Retina (tissue), 1 donor: ENCODE measurements at regions not wholly inside any gene's neighbourhood (a gene's known extent, or its start where the extent isn't known, plus 50 kb on each side); places are given as distances from the start of the nearest gene placed in this dataset.
"Not testable (repeated sequence)": the region's sequence is repeated elsewhere in the genome, so short reads cannot be mapped to it uniquely, and the experiment has no call there.

Experiments used
- DNase-seq: peaks from one replicate; pipeline ENCODE4 v3.0.0-alpha.2; 2016

DNA sequence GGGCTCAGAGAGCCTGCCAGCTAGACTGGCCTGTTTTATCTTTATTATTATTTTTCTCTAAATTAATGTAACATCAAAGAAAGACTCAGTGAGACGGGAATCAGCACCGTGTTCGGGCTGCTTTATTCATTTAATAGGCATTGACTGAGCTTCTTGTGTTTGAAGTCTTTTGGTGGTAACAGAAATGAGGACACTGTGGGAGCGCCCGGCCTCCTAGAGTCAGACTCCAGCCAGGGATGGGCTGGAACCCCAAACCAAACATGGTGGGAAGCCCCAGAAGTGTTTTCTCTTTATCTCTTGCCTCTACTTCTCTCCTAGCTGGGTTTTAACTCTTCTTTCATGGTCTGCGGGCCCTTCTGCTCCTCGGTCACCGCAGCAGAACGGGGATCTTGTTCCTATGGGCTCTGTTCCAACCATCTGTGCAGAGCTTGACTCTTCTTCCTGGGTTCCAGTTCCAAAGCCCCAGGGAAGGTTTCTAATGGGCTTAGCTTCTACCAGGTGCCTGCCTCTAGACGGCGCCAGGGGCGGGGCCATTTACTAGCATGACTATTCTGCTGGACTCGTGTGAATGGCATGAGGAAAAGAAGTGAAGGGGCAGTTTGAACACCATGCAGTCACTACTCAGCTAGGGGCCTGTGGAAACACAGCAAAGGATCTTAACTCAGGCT, 123.8 kb downstream of the FGF18 start:
- DNase-seq: no peak

DNA sequence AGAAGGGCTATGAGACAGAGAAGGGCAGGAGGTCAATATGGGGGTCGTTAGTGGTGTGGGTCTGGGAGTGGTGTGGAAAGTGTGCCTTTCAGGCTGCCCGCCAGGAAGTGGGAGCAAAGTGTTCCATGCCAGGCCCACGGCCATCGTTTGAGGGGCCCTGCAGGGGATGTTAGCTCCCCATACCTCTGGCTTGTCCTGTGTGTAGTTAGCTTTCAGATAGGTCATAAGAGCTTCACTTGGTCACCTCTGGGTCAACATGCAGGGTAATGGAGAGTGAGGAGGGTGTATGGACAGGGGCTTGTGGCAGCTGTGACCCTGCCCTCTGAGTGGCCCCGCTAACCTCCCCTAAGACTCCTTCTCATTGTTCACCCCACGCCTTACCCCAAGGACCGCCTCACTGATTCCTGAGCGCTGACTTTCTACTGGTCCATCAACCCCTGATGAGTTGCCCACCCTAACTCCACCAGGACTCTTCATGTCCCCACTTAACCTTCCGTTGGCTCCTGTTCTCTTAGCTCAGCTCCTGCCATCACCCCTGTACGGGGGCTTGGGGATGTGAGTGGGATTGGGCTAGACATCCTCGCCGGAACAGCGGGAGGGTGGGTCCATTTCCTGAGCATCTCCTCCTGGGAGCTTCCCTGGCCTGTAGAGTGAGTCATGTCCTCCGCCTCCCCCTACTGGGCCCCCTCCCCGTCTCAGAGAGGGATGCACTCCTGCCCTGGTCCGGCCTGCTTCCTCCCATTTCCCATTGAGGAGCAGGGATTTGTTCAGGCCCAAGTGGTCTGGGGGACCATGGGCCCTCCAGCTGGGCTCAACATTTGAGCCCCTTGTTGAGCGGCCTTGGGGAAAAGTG, 125.7 kb downstream of the FGF18 start:
- DNase-seq: no peak

DNA sequence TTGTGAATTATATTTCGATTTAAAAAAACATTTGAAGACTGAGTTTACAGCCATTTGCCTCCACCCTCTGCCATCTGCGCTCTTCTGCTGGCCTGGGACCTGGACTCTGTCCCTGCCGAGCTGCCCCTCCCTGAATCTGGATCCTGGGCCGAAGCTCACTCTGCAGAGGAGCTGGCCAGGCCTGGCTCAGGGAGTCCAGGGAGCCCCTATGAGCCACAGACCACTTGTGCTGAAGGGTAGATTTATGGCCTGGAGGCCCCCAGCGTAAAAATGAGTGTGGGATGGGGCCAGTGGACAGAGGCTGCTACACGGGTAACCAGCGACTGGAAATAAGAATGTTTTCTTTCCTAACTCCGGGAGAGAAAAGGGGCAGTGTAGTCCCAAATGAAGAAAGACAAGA, 129.8 kb downstream of the FGF18 start:
- DNase-seq: no peak

DNA sequence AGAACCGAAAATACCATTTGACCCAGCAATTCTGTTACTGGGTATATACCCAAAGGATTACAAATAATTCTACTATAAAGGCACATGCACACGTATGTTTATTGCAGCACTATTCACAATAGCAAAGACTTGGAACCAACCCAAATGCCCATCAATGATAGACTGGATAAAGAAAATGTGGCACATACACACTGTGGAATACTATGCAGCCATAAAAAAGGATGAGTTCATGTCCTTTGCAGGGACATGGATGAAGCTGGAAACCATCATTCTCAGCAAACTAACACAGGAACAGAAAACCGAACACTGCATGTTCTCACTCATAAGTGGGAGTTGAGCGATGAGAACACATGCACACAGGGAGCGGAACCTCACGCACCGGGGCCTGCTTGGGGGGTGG, 134.4 kb downstream of the FGF18 start:
- not testable (repeated sequence) for DNase-seq

DNA sequence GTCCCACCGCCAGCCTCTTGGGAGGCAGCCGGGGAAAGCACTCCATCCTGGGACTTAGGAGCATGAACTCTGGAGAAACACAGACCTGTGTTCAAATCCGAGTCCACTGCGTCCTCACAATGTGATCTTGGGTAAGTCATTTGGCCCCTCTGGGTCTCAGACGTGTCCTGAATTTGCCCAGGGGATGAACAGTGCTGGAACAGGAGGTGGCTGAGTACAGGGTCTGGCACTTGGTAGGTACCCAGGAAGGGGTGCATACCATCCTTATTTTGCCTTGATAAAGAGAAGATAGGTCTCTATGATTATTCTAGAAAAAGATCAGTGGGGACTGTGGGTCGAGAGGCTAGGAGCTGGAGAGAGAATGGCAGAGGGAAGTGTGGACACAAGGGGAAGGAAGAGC, 135.7 kb downstream of the FGF18 start:
- DNase-seq: no peak

DNA sequence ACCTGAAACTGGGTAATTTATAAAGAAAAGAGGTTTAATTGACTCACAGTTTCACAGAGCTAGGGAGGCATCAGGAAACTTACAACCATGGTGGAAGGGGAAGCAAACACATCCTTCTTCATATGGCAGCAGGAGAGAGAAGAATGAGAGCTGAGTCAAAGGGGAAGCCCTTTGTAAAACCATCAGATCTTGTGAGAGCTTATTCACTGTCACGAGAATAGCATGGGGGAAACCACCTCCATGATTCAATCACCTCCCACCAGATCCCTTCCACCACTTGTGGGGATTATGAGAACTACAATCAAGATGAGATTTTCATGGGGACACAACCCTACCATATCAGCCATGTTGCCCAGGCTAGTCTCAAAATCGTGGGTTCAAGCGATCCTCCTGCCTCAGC, 143.4 kb downstream of the FGF18 start:
- DNase-seq: no peak

DNA sequence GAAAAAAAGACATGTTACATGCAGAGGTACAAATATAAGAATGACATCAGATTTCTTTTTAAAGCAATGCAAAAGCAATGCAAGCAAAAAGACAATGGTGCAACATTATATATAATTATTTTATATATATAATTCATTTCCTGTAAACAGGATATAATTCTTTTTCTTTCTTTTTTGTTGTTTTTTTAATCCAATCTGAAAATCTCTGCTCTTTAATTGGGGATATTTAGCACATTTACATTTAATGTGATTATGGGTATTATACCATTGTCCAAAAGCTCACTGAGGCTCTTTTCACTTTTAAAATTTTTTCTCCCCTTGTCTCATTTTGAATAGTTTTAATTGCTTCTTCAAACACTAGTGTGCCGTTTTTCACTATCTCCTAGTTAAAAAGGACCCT, 148.9 kb downstream of the FGF18 start:
- no peak for DNase-seq

DNA sequence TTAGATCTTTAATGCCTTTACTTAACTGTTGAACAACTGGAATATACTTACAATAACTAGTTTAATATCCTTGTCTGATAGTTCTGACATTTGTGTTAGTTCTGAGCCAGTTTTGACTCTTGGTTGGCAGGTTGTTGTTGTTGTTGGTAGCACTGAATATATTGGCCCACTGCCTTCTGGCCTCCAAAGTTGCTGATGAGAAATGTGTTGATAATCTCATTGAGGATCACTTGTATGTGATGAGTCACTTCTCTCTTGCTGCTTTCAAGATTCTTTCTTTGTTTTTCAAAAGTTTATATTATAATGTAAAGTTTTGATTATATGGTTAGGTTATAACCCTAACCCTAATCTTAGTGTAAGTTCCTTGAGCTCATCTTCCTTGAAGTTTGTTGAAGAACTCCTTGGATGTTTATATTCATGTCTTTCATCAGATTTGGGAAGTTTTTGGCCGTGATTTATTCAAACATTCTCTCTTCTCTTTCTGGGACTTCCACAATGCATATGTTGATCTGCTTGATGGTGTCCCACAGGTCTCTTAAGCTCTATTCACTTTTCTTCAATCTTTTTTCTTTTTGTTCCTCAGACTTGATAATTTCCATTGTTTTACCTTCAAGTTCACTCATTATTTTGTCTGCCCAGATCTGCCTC, 149.7 kb downstream of the FGF18 start:
- DNase-seq: no peak

DNA sequence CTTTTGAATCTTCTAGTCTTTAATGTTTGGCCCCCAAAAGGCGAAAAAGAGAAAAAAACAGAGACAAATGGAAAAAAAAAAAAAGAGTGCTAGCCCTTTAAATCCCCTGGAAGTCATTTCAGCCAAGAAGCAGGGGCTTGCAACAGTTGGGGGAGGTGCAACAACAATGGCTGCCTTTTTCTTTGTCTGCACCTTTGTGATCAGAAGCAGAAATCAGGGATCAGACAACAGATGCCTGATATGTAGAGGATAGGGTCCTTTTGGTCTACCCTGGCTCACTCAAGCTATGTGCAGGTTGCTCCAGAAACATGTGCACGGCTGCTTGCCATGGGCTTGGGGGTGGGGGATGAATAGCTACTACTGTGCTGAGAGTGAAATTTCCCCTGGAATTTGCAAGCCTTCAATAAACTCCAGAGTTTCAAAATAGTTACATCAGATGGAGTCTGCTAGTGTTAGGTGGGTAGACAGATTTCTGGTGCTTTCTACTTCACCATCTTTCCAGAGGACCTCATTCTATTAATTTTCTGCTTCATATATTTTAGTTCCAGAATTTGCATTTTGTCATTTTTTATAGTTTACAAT, 150.9 kb downstream of the FGF18 start:
- DNase-seq: no peak

DNA sequence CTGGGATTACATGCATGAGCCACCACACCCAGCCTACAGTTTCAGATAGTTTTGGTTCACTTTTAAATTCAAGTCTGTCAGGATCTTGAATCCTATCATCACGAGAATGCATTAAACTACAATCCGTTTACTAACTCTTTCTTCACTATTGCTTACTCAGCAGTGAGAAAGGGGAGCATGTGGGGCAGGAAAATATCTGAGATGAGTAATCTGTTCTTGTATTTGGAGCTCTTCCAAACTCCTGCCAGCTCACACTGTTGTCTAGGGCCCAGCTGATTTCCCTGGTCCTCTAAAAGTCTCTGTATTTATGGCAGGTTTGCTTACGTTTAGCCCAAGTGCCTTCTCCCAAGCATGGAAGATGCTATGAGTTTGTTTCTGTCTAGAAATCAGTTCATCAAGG, 152.2 kb downstream of the FGF18 start:
- no peak for DNase-seq

DNA sequence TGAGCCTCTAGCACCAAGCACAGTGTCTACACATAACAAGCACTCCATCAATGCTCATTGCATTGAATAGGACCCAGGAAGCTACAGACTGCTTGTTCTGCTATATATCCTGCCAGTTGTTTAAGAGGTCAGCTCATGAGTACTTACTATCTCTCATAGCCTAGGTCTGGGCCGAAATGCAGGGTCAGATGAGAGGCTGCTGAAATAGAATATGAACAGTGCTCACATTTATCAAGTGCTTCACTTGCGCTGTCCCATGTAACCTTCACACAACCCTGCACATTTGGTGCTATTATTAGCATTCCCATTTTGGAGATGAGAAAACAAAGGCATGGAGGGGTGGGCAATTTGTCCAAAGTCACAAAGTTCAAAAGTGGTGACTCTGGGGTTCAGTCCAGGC, 153.6 kb downstream of the FGF18 start:
- DNase-seq: no peak

DNA sequence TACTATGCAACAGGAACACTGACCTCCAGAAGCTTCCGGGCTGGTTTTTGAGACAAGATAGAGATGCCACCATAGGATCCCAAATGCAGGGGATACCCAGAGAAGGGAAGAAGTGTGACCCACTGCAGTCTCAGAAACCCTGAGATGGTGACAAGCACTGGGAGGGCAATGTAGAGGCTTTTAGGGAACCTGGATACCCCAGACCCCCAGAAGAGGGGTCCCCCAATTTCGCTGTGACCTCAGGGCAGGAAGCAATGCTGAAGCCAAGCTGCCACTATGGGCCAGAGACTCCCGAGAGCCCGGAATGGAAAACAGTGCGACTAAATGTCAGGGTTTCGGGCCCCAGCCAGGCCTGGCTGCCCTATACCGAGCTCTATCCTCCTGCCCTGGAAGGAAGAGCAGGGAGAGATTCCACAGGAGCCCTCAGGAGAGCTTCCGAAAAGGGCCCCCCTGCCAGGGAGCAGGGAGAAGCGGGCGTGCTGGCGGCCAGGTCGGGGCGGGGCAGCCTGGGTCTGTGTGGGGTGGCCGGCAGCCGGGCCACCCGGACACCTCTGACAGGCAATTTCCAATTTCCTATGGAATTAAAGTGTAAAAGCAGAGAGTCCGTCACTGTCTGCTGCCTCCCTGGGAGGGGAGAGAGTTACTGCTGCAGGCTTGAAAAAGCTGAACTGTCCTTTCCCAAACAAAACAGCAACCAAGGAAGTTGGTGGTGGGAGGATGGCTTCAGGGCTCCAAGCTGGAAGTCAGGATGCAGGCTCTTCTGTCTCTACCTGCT, 154.2 kb downstream of the FGF18 start:
- no peak for DNase-seq

DNA sequence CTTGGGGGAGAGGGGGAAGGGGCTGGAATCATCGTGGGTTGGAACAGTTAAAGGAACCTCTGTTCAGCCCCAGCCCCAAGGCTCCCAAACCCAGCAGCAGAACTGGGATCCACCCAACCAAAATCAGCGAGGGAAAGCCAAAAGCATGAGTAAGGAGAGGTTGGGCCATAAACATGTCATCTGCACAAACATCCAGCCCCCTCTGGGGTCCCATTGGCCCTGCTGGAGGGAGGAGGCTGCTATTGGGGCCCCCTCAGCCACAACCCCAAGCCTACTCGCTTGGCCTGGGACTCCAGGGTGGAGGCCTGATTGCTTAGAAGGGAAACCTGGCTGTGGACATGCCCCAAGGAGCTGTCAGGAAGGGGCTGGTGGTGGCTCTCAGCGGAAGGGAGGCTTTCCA, 154.9 kb downstream of the FGF18 start:
- no peak for DNase-seq

DNA sequence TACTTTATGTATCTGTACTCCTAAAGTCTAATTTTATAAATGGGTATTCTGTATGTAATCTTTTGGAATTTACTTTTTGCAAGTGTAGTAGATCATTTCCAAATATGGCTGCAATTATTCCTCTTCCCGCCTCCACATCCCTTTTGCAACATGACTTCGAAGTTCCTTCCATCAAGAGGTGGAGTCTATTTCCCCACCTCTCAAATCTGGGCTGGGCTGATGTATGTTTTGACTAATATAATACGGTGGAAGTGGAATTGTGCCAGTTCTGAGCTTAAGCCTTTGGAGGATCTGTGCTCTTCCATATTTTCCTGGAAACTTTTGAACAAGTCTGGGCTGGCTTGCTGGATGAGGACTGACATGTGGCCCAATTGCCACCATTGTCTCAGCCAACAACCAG, 155.9 kb downstream of the FGF18 start:
- no peak for DNase-seq

DNA sequence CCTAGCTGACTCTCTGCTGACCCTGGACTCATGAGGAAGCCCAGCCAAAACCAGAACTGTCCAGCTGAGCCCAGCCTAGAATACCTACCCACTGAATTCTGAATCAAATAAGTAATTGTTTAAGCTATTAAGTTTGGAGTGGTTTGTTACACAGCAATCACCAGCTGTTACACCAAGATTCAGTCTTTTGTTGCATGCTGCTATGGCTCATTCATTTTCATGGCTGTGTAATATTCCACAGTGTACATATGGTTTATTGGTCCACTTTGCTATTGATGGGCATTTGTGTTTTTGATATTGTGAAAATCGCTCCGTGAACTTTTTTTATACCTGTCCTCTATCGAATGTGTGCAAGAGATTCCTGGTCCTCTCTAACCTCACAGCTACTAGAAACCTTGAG, 156.4 kb downstream of the FGF18 start:
- DNase-seq: no peak

DNA sequence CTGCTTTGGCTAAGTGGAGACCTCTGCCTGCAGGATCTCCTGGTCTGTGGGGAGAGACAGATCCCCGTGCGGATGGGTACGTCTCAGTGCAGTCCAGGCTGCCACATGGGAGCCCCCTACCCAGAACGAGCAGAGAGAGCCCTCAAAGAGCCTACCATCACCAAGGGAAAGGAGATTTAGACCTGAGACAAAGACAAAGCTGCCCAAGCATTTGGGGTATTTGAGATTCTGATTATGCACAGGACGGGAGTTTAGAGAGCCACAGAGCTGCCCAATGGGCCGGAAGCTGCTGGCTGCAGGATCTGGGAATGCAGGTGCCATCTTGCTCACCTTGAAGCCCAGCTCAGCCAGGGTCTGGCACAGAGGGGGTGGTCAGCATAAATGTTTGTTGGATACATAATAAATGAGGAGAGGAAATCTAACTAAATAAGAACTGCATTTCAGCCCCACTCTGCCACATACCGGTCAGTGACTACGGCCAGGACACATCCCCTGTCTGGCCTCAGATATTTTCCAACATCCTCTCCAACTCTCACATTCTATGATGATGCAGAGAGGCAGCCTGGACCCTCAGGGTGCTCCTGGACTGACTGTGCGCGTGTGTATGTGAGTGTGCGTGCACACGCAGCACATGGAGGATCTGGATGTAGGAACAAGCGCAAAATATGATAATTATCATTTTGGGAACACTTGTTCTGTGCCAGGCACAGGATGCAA, 157.8 kb downstream of the FGF18 start:
- no peak for DNase-seq

DNA sequence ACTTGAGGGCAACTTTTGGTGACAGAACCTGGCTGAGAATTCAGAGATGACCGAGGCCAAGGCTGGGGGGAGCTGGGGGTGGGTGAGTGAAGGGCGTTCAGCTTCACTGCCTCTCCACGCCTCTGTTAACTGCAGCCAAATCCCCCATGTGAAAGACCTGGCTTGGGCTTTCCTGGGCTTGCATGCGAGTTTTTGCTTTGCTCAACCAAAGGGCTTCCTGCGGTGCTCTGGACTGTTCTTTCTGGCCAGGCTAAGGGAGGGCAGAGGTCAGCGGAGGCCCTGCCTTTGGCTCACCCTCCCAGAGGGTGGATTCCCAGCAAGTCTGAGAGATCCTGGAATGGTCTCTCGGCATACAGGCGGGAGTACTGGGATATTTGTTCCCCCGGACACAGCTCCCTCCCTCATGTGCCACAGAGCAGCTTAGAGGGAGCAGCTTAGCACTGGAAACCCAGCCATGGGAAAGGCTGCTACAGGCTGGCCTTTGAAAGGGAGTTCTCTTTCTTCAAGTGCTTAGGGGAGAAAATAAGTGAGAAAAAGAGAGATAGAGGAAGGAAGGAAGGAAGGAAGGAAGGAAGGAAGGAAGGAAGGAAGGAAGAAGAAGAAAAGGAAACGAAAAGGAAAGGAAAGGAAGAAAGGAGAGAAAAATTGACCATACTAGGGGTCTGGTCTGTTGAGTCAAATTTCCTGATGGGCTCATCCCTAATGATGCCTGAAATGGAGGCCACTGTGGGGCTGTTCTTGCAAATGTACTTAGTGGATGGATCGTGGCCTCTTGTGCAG, 158.8 kb downstream of the FGF18 start:
- no peak for DNase-seq

DNA sequence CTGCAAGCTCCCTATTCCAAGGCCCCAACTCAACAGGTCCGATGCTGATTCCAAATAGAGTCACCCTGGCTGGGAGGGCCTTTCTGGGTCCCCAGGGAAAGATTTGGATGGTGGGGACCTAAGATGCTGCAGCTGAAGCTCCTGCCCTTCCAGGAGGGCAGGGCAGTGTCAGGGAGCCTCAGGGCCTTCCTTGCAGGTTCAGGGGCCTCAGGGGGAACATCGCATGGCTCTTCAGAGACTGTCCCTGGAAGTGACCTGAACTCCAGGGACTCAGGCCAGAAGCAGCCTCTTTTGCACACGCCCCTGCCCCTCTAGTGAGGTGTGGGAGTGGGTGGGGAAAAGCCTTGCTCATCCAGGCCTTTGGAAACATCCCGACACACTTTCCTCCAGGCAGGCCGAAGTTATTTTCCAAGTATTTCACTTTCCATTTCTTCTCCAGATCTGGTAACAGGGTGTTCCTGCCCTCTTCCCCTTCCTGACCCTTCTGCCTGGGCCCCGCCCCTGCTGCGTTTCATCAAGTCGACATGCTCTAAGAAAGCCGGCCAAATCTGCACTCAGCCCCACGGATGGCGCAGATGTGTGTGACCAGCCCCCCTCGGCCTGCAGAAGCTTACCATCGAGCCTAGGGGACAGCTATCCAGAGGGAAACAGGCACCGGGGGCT, 159.5 kb downstream of the FGF18 start:
- no peak for DNase-seq

DNA sequence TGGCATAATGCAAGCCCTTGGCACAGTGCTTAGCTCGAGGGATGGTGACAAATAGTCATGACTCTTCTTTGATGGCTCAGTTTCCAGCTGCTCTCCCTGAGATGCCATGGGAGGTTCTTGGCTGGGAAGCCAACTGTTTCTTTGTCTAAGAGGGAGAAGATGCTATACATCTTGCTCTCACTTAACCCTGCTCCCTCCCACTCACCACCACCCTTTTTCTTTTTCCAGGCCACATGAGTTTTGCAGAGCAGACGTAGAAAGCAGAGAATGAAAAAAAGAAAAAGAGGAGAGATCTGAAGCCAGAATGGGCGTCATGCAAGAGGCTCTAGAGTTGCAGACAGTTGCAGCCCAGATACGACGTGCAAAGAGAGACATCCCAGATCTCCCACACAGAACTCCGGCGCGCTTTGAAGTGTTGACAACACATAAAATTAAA, 160.5 kb downstream of the FGF18 start:
- DNase-seq: no peak

DNA sequence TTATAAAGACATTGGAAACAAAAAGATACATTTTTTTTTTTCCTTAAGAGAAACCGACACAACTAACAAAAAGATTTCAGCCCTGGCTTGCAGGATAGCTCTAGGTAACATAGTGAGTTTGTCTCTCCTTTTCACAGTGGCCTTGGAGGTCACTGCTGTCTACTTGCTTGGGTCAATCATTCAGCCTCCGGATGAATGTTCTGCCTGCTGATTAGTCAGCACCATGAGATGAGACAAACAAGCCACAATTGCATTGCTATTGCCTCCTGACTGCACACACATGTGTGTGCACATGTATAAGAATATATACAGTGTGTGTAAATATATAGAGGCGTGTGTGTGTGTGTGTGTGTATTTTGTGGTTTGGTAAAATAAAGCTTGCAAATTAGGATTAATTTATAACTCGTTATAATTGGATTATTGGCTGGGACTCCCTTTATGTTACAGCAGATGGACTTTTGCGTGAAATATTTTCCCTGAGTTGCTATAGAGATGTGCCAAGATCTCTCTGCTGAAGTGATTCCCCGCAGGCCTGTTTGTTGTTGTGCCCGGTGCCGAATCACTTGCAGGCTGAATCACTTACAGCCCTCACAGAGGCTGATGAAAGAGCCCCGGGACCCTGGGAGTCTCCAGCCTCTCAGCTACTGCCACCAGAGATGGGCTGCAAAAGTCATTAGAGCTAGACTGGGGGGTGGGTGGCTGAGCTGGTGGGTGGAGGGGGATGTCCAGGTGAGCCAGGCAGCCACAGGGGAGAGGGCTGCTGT, 161.2 kb downstream of the FGF18 start:
- DNase-seq: peak; percentile 34
